ENCODE measurements at regions not wholly inside any gene's neighbourhood (a gene's known extent, or its start where the extent isn't known, plus 50 kb on each side); places are given as distances from the start of the nearest gene placed in this dataset.

DNA sequence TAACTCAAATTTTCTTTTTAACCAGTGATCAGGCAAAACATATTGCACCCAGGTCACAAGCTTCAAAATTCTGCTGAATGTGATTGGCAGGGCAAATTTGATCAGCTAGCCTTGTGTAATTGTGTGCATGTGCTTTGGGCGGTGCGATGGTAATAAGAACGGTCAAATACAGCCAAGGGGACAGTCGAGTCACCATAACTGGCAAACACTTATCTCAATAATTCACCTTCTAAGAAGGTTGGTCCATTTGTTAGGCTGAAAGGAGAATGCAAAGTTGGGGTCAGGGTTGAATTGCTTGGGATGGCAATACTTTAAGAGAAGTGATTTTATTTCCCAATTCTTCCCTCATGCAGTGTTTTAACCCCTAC, 302.4 kb upstream of the PDZRN3 start:
- TF ChIP-seq, protein P1, sequence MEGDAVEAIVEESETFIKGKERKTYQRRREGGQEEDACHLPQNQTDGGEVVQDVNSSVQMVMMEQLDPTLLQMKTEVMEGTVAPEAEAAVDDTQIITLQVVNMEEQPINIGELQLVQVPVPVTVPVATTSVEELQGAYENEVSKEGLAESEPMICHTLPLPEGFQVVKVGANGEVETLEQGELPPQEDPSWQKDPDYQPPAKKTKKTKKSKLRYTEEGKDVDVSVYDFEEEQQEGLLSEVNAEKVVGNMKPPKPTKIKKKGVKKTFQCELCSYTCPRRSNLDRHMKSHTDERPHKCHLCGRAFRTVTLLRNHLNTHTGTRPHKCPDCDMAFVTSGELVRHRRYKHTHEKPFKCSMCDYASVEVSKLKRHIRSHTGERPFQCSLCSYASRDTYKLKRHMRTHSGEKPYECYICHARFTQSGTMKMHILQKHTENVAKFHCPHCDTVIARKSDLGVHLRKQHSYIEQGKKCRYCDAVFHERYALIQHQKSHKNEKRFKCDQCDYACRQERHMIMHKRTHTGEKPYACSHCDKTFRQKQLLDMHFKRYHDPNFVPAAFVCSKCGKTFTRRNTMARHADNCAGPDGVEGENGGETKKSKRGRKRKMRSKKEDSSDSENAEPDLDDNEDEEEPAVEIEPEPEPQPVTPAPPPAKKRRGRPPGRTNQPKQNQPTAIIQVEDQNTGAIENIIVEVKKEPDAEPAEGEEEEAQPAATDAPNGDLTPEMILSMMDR (IDR thresholded peaks at IDR 0.05; ENCODE audit: low read length), result no peak
- TF ChIP-seq EZH2 (IDR thresholded peaks at IDR 0.05; ENCODE audit: borderline replicate concordance, low read length), result no peak
